A549 (cell line): ENCODE measurements at regions not wholly inside any gene's neighbourhood (a gene's known extent, or its start where the extent isn't known, plus 50 kb on each side); places are given as distances from the start of the nearest gene placed in this dataset.

Experiments used
- CHD4 ChIP-seq: fragments of 200-600 bp; sonication (generic); IDR thresholded peaks from 2 replicates; pipeline ENCODE4 v1.6.1; 2016; ENCODE audit warnings: antibody characterized with exemption, mild to moderate bottlenecking, borderline replicate concordance
- EHF ChIP-seq: fragments of 250-450 bp; sonication (Bioruptor Pico); IDR thresholded peaks from 2 replicates; pipeline ENCODE4 v1.5.0; 2020; ENCODE audit warnings: mild to moderate bottlenecking
- ELK1 ChIP-seq: fragments of 150-350 bp; IDR thresholded peaks from 2 replicates; pipeline ENCODE4 v1.6.1; 2014; ENCODE audit warnings: low read depth, mild to moderate bottlenecking, low read length
- KDM1A ChIP-seq: fragments of 200-600 bp; sonication (generic); IDR thresholded peaks from 2 replicates; pipeline ENCODE4 v1.6.1; 2016; ENCODE audit warnings: low read depth, mild to moderate bottlenecking
- MAFK ChIP-seq: fragments of 450-650 bp; IDR thresholded peaks from 2 replicates; pipeline ENCODE4 v1.6.1; 2014; ENCODE audit not compliant: partially characterized antibody
- MYC ChIP-seq: IDR thresholded peaks from 2 replicates; pipeline ENCODE4 v1.6.1; 2012; ENCODE audit warnings: mild to moderate bottlenecking, inconsistent platforms, low read length, improper control_type of control experiment, borderline replicate concordance
- POLR2A ChIP-seq: IDR thresholded peaks from 2 replicates; pipeline ENCODE4 v1.6.1; 2012; ENCODE audit warnings: mild to moderate bottlenecking, low read length
- RCOR1 ChIP-seq: fragments of 150-350 bp; IDR thresholded peaks from 2 replicates; pipeline ENCODE4 v1.6.1; 2014; ENCODE audit warnings: antibody characterized with exemption, low read length, low read depth
- ZNF302 ChIP-seq: fragments of 250-450 bp; sonication (Bioruptor Pico); IDR thresholded peaks from 2 replicates; pipeline ENCODE4 v1.9.0; 2021; ENCODE audit warnings: inconsistent platforms, mild to moderate bottlenecking, moderate library complexity
- TF ChIP-seq, protein P1 (sequence below): fragments of >200 bp; sonication (Bioruptor Twin); formaldehyde crosslinking; IDR thresholded peaks from 3 replicates; pipeline ENCODE4 v1.5.1; 2016
- TF ChIP-seq, protein P2 (sequence below): fragments of 450-650 bp; IDR thresholded peaks from 2 replicates; pipeline ENCODE4 v1.6.1; 2014; ENCODE audit warnings: antibody characterized with exemption
- TF ChIP-seq, protein P3 (sequence below): fragments of 200-600 bp; sonication (generic); IDR thresholded peaks from 2 replicates; pipeline ENCODE4 v1.6.1; 2016; ENCODE audit warnings: antibody characterized with exemption, mild to moderate bottlenecking, moderate library complexity

DNA sequence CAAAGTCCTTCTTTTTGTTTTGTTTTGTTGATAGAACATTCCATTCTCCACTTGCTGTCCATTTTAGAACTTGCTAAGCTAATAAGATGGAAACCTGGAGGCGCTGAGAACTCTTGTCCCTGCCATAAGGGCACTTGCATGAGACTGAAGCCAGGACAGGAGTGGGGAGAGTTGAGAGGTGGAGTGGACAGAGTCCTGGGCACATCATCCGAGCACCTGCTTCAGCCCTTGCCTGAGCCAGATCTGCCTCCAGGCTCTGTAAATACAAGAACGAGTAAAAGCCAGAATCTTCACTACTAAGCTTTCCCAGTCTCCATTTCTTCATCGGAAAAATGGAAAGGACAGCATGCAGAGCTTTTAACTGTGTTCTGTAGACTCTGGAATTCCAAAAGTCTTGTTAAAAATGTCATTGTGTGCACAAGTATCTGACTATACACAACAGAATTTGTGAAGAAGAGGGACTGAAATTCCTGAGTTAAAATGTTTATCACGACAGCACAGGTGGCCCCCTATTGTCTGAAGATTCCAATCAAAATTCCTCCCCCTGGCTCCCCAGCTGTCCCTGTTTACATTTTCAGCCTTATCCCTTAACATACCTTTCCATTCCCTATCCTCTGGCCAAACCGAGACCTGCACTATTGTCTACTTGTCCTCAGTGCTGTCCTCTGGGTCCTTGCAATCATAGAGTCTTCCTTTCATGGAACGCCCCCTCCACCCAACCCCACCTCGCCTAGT lies 498.2 kb upstream of the TNP1 start:
- TF ChIP-seq, protein P1, sequence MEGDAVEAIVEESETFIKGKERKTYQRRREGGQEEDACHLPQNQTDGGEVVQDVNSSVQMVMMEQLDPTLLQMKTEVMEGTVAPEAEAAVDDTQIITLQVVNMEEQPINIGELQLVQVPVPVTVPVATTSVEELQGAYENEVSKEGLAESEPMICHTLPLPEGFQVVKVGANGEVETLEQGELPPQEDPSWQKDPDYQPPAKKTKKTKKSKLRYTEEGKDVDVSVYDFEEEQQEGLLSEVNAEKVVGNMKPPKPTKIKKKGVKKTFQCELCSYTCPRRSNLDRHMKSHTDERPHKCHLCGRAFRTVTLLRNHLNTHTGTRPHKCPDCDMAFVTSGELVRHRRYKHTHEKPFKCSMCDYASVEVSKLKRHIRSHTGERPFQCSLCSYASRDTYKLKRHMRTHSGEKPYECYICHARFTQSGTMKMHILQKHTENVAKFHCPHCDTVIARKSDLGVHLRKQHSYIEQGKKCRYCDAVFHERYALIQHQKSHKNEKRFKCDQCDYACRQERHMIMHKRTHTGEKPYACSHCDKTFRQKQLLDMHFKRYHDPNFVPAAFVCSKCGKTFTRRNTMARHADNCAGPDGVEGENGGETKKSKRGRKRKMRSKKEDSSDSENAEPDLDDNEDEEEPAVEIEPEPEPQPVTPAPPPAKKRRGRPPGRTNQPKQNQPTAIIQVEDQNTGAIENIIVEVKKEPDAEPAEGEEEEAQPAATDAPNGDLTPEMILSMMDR, result no peak
- TF ChIP-seq ZNF302 (CRISPR knock-in tag) (no peak), KDM1A (no peak), POLR2A (no peak), EHF (no peak), MYC (no peak), MAFK (no peak), RCOR1 (no peak), ELK1 (no peak), CHD4 (no peak)
- TF ChIP-seq, protein P2, sequence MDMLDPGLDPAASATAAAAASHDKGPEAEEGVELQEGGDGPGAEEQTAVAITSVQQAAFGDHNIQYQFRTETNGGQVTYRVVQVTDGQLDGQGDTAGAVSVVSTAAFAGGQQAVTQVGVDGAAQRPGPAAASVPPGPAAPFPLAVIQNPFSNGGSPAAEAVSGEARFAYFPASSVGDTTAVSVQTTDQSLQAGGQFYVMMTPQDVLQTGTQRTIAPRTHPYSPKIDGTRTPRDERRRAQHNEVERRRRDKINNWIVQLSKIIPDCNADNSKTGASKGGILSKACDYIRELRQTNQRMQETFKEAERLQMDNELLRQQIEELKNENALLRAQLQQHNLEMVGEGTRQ, result no peak
- TF ChIP-seq, protein P3, sequence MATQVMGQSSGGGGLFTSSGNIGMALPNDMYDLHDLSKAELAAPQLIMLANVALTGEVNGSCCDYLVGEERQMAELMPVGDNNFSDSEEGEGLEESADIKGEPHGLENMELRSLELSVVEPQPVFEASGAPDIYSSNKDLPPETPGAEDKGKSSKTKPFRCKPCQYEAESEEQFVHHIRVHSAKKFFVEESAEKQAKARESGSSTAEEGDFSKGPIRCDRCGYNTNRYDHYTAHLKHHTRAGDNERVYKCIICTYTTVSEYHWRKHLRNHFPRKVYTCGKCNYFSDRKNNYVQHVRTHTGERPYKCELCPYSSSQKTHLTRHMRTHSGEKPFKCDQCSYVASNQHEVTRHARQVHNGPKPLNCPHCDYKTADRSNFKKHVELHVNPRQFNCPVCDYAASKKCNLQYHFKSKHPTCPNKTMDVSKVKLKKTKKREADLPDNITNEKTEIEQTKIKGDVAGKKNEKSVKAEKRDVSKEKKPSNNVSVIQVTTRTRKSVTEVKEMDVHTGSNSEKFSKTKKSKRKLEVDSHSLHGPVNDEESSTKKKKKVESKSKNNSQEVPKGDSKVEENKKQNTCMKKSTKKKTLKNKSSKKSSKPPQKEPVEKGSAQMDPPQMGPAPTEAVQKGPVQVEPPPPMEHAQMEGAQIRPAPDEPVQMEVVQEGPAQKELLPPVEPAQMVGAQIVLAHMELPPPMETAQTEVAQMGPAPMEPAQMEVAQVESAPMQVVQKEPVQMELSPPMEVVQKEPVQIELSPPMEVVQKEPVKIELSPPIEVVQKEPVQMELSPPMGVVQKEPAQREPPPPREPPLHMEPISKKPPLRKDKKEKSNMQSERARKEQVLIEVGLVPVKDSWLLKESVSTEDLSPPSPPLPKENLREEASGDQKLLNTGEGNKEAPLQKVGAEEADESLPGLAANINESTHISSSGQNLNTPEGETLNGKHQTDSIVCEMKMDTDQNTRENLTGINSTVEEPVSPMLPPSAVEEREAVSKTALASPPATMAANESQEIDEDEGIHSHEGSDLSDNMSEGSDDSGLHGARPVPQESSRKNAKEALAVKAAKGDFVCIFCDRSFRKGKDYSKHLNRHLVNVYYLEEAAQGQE, result no peak
